RWPE2 (cell line): ENCODE measurements at regions not wholly inside any gene's neighbourhood (a gene's known extent, or its start where the extent isn't known, plus 50 kb on each side); places are given as distances from the start of the nearest gene placed in this dataset.
"Not testable (repeated sequence)": the region's sequence is repeated elsewhere in the genome, so short reads cannot be mapped to it uniquely, and the experiment has no call there.

Source experiments
- ATAC-seq: fragments of 200-7000 bp; cut with Tn5 transposase; 3 replicates; pipeline ENCODE4 v1.9.1; 2021; ENCODE audit warnings: low read depth
- DNase-seq: peaks from one replicate; pipeline ENCODE4 v3.0.0-alpha.2; 2020; ENCODE audit warnings: low spot score
- H3K27ac ChIP-seq: fragments of 450-650 bp; 2 replicates; pipeline ENCODE4 v1.5.1; 2017; ENCODE audit warnings: mild to moderate bottlenecking; ENCODE audit not compliant: poor library complexity, severe bottlenecking
- H3K27me3 ChIP-seq: fragments of 250-450 bp; sonication (Bioruptor Pico); 2 replicates; pipeline ENCODE4 v1.5.1; 2021; ENCODE audit warnings: mild to moderate bottlenecking, moderate library complexity; ENCODE audit not compliant: insufficient read depth, poor library complexity, severe bottlenecking
- H3K36me3 ChIP-seq: fragments of 250-450 bp; sonication (Bioruptor Pico); 2 replicates; pipeline ENCODE4 v1.5.1; 2020; ENCODE audit warnings: low read depth, mild to moderate bottlenecking, moderate library complexity
- H3K4me1 ChIP-seq: fragments of 250-450 bp; sonication (Bioruptor Pico); 2 replicates; pipeline ENCODE4 v1.5.1; 2021; ENCODE audit warnings: mild to moderate bottlenecking, moderate library complexity; ENCODE audit not compliant: insufficient read depth, poor library complexity, severe bottlenecking
- H3K4me3 ChIP-seq: fragments of 250-450 bp; sonication (Bioruptor Pico); 2 replicates; pipeline ENCODE4 v1.5.1; 2021; ENCODE audit warnings: mild to moderate bottlenecking, moderate library complexity; ENCODE audit not compliant: severe bottlenecking
- H3K9me3 ChIP-seq: fragments of 250-450 bp; sonication (Bioruptor Pico); 2 replicates; pipeline ENCODE4 v1.5.1; 2021; ENCODE audit warnings: mild to moderate bottlenecking, moderate library complexity; ENCODE audit not compliant: severe bottlenecking
- TF ChIP-seq, protein P1 (sequence below): fragments of 450-650 bp; IDR thresholded peaks from one replicate; pipeline ENCODE4 v1.5.1; 2017; ENCODE audit warnings: mild to moderate bottlenecking, moderate library complexity; ENCODE audit not compliant: poor library complexity, severe bottlenecking

DNA sequence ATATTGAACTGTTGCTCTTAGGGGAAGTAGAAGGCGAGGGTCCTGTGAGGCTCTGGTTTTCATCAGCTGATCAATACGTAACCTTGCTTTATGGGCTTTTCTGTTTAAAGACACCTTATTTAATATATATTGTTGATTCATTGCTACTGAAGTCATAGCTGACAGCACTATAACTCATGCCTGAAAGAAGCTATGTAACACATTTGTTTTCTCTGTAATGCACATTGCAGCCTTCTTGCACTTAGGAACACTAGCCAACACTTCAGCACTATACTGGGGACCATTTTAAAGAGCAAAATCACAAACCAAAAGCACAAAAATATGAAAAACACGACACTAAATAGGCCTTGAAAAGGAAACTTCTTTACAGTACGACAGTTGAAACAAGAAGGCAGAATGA, 135.7 kb downstream of the TTC6 start:
- TF ChIP-seq, protein P1, sequence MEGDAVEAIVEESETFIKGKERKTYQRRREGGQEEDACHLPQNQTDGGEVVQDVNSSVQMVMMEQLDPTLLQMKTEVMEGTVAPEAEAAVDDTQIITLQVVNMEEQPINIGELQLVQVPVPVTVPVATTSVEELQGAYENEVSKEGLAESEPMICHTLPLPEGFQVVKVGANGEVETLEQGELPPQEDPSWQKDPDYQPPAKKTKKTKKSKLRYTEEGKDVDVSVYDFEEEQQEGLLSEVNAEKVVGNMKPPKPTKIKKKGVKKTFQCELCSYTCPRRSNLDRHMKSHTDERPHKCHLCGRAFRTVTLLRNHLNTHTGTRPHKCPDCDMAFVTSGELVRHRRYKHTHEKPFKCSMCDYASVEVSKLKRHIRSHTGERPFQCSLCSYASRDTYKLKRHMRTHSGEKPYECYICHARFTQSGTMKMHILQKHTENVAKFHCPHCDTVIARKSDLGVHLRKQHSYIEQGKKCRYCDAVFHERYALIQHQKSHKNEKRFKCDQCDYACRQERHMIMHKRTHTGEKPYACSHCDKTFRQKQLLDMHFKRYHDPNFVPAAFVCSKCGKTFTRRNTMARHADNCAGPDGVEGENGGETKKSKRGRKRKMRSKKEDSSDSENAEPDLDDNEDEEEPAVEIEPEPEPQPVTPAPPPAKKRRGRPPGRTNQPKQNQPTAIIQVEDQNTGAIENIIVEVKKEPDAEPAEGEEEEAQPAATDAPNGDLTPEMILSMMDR, result no peak
- H3K36me3 ChIP-seq, result no peaks in the 10 kb centered on the region
- no peaks in the 10 kb centered on the region for H3K9me3 ChIP-seq
- ATAC-seq (no peak), DNase-seq (no peak)
- no peak overlapping the region for H3K4me3 ChIP-seq
- H3K27ac ChIP-seq, result no peak overlapping the region
- no peaks in the 10 kb centered on the region for H3K4me1 ChIP-seq
- H3K27me3 ChIP-seq, result no peaks in the 10 kb centered on the region

DNA sequence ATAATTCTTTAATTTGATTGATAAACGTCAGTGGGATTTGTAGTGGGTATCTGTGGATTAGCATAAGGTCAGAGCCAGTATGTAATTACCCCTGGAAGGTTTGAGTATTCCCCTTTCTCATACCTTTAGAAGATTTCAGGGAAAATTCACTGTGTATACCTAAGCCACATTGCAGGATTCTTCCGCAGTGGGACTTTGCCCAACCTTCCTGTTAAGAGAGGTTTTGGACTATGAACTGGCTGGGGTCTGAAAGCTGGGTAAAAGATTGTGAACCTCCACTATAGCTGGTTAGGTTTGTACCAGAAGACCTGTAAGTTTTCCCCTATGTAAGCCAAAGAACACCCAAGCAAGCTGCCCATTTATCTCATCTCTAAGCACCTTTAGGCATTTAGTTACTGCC, 150.2 kb downstream of the TTC6 start:
- no peaks in the 10 kb centered on the region for H3K27me3 ChIP-seq
- H3K27ac ChIP-seq, result no peak overlapping the region
- ATAC-seq, result no peak
- no peaks in the 10 kb centered on the region for H3K4me1 ChIP-seq
- no peak for DNase-seq
- H3K4me3 ChIP-seq, result no peak overlapping the region
- H3K9me3 ChIP-seq, result no peaks in the 10 kb centered on the region
- no peaks in the 10 kb centered on the region for H3K36me3 ChIP-seq
- TF ChIP-seq, protein P1, result no peak

DNA sequence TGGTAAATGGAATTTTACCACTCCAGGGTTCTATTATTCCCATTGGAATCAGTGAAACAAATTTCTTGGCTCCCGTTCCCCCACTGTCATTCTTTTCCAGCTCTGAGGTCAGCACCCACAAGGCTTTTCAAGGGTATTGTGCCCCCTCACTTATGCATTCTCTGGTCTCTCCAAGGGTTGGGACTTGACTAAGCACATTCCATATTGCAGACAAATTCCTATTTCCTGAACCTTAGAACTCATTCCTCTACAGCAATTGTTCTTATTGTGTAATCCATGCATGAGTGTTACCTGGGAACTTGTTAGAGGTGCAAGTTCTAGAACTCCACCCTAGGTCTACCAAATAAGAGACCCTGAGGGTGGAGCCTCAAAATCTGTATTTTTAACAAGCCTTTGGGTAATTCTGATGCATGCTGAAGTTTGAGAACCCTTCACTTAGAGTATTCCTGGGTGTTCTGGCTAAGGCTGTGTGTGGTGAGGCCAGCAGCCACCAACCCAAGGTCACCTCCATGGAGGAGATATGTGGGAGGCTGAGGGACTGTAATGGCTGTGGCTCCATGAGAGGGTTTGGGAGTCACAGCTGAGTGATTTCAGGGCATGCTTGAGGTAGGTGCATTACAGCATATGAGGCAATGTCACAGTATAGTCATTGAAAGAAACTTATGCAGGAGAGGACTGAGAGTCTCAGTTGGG, 150.9 kb downstream of the TTC6 start:
- TF ChIP-seq, protein P1, result no peak
- no peak for DNase-seq
- no peaks in the 10 kb centered on the region for H3K36me3 ChIP-seq
- H3K4me3 ChIP-seq, result no peak overlapping the region
- no peaks in the 10 kb centered on the region for H3K9me3 ChIP-seq
- ATAC-seq, result peak; percentile 31; the same call in 2 of the 3 replicates
- no peak overlapping the region for H3K27ac ChIP-seq
- no peaks in the 10 kb centered on the region for H3K27me3 ChIP-seq
- no peaks in the 10 kb centered on the region for H3K4me1 ChIP-seq

DNA sequence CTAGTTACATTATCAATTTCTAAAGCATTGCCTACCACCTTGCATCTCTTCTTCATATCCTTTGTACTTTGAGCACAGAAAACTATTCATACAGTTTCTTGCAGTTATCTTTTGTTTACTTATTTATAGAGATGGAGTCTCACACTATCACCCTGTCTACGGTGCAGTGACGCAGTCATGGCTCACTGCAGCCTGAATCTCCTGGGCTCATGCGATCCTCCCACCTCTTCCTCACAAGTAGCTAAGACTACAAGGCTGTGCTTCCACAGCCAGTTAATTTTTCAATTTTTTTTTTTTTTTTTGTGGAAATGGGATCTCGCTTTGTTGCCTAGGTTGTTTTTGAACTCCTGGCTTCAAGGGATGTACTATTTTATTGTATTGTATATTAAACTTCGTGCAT, 158.0 kb downstream of the TTC6 start:
- DNase-seq, result no peak
- H3K9me3 ChIP-seq, result no peaks in the 10 kb centered on the region
- H3K4me1 ChIP-seq, result no peaks in the 10 kb centered on the region
- no peaks in the 10 kb centered on the region for H3K36me3 ChIP-seq
- no peak for ATAC-seq
- no peak overlapping the region for H3K27ac ChIP-seq
- TF ChIP-seq, protein P1, result no peak
- no peak overlapping the region for H3K4me3 ChIP-seq
- no peaks in the 10 kb centered on the region for H3K27me3 ChIP-seq

DNA sequence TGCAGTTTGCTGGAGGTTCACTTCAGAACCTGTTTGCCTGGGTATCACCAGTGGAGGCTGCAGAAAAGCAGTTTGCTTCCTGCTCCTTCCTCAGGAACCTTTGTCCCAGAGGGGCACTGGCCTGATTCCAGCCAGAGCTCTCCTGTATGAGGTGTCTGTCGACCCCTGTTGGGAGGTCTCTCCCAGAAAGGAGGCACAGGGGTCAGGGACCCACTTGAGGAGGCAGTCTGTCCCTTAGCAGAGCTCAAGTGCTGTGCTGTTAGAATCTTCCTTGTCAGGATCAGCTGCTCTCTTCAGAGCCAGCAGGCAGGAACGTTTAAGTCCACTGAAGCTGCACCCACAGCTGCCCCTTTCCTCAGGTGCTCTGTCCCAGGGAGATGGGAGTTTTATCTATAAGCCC, 164.8 kb downstream of the TTC6 start:
- not testable (repeated sequence) for H3K27ac ChIP-seq, ATAC-seq, H3K27me3 ChIP-seq, DNase-seq, H3K4me1 ChIP-seq, H3K9me3 ChIP-seq, H3K36me3 ChIP-seq, H3K4me3 ChIP-seq
